ENCODE measurements at regions not wholly inside any gene's neighbourhood (a gene's known extent, or its start where the extent isn't known, plus 50 kb on each side); places are given as distances from the start of the nearest gene placed in this dataset.

DNA sequence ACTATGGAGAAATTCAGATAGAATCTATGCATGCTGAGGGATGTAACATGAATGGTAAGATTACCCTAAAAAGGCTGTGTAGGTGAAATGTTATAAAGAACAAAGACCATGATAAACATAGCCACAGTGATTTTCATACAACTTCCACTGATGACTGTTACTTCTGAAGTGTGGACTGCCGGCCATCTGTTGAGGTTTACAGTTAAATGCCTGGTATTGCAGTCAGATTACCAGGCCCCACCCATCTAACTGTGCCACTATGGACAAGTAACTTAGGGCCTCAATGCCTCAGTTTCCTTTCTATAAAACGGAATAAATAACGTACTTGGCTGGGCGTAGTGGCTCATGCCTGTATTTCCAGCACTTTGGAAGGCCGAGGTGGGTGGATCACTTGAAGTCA lies 395.6 kb downstream of the KLF12 start:
- no peaks in the 10 kb centered on the region for H3K4me1 Mint-ChIP-seq
- no peaks in the 10 kb centered on the region for H3K9me3 Mint-ChIP-seq

DNA sequence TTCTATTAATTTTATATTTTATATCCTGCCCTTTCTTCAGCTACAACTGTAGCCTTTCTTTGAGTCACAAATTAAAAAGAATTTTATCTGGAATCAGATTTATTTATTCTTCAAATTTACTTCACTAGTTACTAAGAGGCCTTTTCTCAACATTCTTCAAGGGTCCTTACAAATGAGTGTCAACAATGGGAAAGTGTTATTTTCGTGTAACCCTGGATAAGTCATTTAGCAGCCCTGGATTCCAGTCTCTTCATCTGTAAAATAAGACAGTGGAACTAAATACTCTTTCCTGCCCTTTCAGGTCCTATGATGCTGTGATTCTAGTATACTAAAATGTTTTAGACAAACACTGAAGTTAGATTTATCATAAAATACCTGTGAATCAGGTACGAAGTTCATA lies 397.0 kb downstream of the KLF12 start:
- Mint-ChIP-seq H3K4me3 (no peak overlapping the region), H3K9me3 (no peaks in the 10 kb centered on the region), H3K4me1 (no peaks in the 10 kb centered on the region), H3K36me3 (peaks cover 28% of the 10 kb centered on the region), H3K27ac (no peak overlapping the region), H3K27me3 (no peaks in the 10 kb centered on the region)
- no peak for ATAC-seq

More for the DNA sequence above, 395.6 kb downstream of the KLF12 start:
- ATAC-seq, result no peak
- Mint-ChIP-seq H3K36me3 (peaks cover 18% of the 10 kb centered on the region), H3K27ac (no peak overlapping the region), H3K4me3 (no peak overlapping the region), H3K27me3 (no peaks in the 10 kb centered on the region)

DNA sequence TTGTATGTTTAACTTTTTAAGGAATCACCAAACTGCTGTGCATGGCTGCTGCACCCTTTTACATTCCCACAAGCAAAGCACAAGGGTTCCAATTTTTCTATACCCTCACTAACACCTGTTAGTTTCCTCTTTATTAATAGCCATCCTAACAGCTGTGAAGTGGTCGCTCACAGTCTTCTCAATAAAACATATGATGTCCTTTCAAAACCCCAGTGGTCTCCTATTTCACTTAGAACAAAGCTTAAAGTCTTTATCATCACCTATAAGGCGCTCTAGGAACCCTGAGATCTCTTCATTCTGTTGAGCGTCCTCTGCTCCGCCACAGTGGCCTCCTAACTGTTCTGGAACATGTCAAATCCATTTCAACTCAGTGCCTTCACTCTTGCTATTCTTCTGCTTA lies 400.5 kb downstream of the KLF12 start:
- Mint-ChIP-seq H3K27me3 (no peaks in the 10 kb centered on the region), H3K27ac (no peak overlapping the region), H3K4me1 (no peaks in the 10 kb centered on the region), H3K36me3 (peaks cover 47% of the 10 kb centered on the region), H3K9me3 (no peaks in the 10 kb centered on the region), H3K4me3 (no peak overlapping the region)
- no peak for ATAC-seq

DNA sequence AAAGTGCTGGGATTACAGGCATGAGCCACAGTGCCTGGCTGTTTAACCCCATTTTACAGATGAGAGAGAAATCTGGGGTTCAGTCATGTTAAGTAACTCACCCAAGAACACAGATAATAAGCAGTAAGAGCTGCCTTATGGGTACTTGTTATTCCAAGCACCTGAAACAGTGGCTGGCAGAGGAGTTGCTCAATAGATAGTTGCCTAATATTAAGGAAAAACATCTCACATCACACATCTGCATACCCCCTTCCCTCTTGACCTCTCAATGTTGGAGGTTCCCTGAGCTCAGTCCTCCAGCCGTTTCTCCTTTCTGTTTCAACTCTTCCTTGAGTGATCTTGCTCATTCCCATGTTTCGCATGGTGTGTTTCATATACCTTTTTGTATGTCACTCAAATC lies 401.9 kb downstream of the KLF12 start:
- Mint-ChIP-seq H3K4me3 (no peak overlapping the region), H3K9me3 (no peaks in the 10 kb centered on the region), H3K36me3 (peaks cover 60% of the 10 kb centered on the region), H3K4me1 (no peaks in the 10 kb centered on the region), H3K27me3 (no peaks in the 10 kb centered on the region), H3K27ac (no peak overlapping the region)
- no peak for ATAC-seq

DNA sequence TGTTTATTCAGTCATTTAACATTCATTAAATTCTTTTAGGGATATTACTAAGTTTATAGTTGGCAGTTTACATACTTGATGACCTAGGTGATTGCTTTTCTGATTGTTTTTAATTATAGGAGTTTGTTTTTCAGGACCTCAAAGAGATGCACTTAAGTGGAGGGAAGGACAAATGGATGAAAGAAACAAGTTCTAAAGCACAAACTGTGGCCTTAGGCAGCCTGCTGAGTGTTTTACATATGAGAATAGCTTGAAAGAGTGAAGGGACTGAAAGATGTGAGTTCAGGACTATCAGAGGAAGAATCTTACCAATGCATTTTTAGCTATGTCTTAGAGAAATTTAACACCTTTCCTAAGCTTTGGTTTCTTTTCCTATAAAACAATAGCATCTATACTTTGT lies 402.6 kb downstream of the KLF12 start:
- Mint-ChIP-seq H3K4me1 (no peaks in the 10 kb centered on the region), H3K27me3 (no peaks in the 10 kb centered on the region), H3K4me3 (no peak overlapping the region), H3K27ac (no peak overlapping the region), H3K9me3 (no peaks in the 10 kb centered on the region), H3K36me3 (peaks cover 61% of the 10 kb centered on the region)
- no peak for ATAC-seq

DNA sequence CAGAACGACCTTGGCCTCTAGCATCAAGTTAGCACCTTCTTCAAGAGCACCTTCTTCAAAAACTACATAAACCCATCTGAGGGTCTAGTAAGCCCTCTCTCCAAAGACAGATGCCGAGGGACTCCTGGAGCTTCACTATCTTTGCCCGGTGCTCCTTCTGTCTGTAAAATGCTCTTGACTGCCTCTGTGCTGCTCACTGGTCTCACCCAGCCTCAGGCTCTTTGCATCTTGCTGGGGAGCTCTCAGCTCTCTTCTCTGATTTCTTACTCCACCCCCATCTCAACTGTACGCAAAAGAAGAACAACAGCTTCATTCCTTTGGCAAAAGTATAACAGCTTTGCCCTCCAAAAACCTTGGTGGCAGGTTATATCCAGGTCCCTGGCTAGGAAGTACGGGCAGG lies 404.2 kb downstream of the KLF12 start:
- H3K4me1 Mint-ChIP-seq, result no peaks in the 10 kb centered on the region
- H3K9me3 Mint-ChIP-seq, result no peaks in the 10 kb centered on the region
- no peak for ATAC-seq
- H3K27ac Mint-ChIP-seq, result no peak overlapping the region
- no peak overlapping the region for H3K4me3 Mint-ChIP-seq
- H3K36me3 Mint-ChIP-seq, result peaks cover 52% of the 10 kb centered on the region
- H3K27me3 Mint-ChIP-seq, result no peaks in the 10 kb centered on the region

DNA sequence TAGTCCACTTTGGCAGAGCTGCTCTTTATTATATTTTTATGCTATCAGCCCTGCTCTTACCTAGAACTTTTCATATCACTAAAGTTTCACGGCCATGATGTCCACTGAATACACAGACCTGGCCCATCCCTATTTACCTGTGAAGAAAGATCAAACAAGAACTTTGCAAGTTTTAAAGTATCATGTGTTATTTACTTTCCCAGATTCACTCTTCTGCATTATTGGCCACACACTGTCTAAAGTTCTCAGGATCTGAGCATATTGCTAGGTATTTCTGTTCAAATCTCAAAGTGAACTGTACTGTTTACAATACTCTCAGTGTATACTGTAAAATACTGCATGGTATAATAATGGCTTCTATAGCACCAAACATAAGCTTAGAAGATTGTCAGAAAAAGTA lies 405.2 kb downstream of the KLF12 start:
- H3K4me3 Mint-ChIP-seq, result no peak overlapping the region
- no peaks in the 10 kb centered on the region for H3K9me3 Mint-ChIP-seq
- H3K27ac Mint-ChIP-seq, result no peak overlapping the region
- ATAC-seq, result no peak
- H3K27me3 Mint-ChIP-seq, result no peaks in the 10 kb centered on the region
- no peaks in the 10 kb centered on the region for H3K4me1 Mint-ChIP-seq
- peaks cover 59% of the 10 kb centered on the region for H3K36me3 Mint-ChIP-seq

DNA sequence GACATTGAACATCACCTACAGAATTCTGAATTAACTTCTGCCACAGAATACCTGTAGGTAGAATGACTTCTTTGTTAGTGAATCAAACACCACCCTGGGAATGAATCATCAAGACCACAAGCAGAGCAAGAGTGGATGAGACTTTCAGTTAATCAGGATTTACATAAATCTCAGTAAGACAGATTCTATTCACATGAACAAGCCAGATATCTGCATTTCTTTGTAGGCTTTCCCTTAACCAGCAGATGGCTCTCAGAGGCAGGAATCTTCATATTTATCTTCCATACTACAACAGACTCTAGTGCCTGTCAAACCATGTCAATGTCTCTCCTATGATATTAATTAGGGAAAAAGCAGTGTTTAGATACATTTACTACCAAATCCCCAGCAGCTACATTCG lies 412.1 kb downstream of the KLF12 start:
- no peak overlapping the region for H3K27ac Mint-ChIP-seq
- H3K9me3 Mint-ChIP-seq, result no peaks in the 10 kb centered on the region
- H3K4me3 Mint-ChIP-seq, result no peak overlapping the region
- H3K27me3 Mint-ChIP-seq, result no peaks in the 10 kb centered on the region
- no peak for ATAC-seq
- H3K4me1 Mint-ChIP-seq, result peaks cover 9% of the 10 kb centered on the region
- H3K36me3 Mint-ChIP-seq, result peaks cover 34% of the 10 kb centered on the region

DNA sequence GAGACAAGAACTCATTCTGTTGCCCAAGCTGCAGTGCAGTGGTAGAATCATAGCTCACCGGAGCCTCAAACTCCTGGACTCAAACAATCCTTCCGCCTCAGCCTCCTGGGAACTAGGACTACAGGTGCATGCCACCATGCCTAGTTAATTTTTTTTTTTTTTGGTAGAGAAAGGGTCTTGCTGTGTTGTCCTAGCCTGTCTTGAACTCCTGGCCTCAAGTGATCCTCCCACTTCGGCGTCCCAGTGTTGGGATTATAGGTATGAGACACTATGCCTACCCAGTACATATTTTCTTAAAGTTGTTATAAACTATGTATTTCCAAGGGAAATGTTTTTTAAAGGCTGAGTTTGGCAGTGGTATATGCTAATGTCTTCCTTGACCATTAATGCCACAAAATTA lies 412.6 kb downstream of the KLF12 start:
- no peaks in the 10 kb centered on the region for H3K9me3 Mint-ChIP-seq
- no peak overlapping the region for H3K4me3 Mint-ChIP-seq
- peaks cover 11% of the 10 kb centered on the region for H3K4me1 Mint-ChIP-seq
- no peak for ATAC-seq
- peaks cover 35% of the 10 kb centered on the region for H3K36me3 Mint-ChIP-seq
- no peaks in the 10 kb centered on the region for H3K27me3 Mint-ChIP-seq
- H3K27ac Mint-ChIP-seq, result no peak overlapping the region

DNA sequence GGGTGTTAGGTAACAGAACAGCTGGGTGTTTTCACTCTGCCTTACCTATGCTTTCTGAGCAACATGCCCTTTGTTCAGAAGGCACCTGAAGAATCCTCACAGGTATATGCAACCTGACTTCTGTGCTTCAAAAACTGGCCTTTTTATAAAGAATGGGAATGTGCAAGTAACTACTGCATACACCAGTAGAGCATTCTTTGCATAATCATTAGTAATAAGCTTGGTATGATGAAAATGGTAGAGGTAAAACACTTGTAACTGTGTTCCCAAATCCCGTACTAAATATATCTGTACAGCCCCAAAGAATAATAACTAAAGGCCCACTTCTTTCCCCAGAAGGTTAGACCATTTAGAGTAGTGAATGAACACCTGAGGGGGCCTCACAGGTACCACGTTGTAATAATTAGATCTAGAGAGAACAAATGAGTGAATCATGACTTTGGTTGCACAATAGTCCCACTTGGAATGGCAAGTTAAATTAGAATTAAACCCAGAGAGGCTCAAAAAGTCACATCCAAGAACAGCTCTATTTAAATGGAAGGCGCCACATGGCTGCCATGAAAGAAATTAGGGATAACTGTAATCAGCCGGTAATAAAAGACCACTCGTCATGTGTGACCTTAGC lies 413.9 kb downstream of the KLF12 start:
- Mint-ChIP-seq H3K36me3 (peaks cover 36% of the 10 kb centered on the region), H3K4me1 (peaks cover 16% of the 10 kb centered on the region), H3K9me3 (no peaks in the 10 kb centered on the region), H3K27ac (no peak overlapping the region), H3K4me3 (no peak overlapping the region), H3K27me3 (no peaks in the 10 kb centered on the region)
- no peak for ATAC-seq

DNA sequence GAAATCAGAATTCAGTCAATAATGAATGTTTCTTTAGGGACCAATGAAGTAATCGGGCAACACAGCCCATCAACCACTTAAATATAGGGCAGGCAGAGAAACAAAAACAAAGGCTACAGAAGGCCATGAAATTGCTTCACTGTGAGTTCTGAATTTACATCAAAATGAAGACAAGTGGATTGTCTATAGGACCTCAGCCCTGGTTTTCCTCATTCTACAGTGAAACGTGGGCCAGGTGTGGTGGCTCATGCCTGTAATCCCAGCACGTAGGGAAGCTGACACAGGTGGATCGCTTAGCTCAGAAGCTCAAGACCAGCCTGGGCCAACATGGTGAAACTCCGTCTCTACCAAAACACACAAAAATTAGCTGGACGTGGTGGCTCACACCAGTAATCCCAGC lies 416.0 kb downstream of the KLF12 start:
- H3K4me1 Mint-ChIP-seq, result peaks cover 16% of the 10 kb centered on the region
- no peak overlapping the region for H3K4me3 Mint-ChIP-seq
- no peaks in the 10 kb centered on the region for H3K9me3 Mint-ChIP-seq
- H3K27ac Mint-ChIP-seq, result no peak overlapping the region
- peaks cover 44% of the 10 kb centered on the region for H3K36me3 Mint-ChIP-seq
- no peaks in the 10 kb centered on the region for H3K27me3 Mint-ChIP-seq
- ATAC-seq, result no peak

DNA sequence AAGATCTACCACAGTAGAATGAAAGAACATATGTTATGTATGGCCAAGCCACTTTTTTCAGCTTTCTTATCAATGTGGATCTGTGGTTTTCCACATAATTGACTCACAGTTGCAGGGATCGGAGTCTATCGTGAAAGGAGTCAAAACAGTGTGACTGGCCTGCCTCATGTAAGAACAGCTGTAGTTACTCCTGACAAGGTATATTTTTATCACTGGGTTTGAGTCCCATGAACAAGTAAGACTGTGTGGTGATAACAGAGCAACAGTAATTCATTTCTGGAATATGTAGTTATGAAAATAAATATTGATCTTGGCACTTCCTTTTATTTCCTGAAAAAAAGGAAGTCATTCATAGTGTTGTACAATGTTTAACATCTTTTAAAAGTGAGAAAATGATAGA lies 416.6 kb downstream of the KLF12 start:
- no peak for ATAC-seq

DNA sequence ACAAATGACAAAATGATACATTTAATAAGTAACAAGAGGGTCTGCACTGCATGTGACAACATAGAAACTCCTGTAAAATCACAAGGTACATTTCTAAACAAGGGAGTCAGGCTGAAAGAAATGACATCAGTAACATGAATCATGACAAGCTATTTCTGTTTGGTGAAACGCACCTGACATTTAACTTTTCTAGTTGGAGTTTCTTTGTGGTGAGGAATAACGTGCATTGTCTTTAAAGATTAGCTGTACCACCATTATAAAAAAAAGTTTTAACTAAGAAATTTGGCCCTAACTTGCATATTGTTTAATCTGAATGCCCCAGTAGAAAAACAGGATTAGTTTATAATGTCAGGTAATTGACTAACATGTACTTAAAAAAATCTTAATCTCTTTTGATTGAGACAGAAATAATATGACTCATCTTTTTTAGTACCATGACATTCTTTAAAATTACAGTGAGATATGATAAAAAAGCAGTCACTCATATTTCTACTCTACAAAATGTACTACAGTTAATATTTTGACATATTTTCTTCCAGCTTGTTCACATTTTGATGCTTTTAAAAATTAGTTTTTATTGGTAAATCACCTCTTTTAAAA lies 418.2 kb downstream of the KLF12 start:
- Mint-ChIP-seq H3K27me3 (no peaks in the 10 kb centered on the region), H3K4me3 (no peak overlapping the region), H3K27ac (peak overlapping the region; percentile 71), H3K36me3 (peaks cover 51% of the 10 kb centered on the region), H3K4me1 (peaks cover 16% of the 10 kb centered on the region), H3K9me3 (no peaks in the 10 kb centered on the region)
- ATAC-seq, result no peak

More for the DNA sequence above, 416.6 kb downstream of the KLF12 start:
- Mint-ChIP-seq H3K4me3 (no peak overlapping the region), H3K4me1 (peaks cover 16% of the 10 kb centered on the region), H3K27me3 (no peaks in the 10 kb centered on the region), H3K27ac (no peak overlapping the region), H3K36me3 (peaks cover 50% of the 10 kb centered on the region), H3K9me3 (no peaks in the 10 kb centered on the region)

DNA sequence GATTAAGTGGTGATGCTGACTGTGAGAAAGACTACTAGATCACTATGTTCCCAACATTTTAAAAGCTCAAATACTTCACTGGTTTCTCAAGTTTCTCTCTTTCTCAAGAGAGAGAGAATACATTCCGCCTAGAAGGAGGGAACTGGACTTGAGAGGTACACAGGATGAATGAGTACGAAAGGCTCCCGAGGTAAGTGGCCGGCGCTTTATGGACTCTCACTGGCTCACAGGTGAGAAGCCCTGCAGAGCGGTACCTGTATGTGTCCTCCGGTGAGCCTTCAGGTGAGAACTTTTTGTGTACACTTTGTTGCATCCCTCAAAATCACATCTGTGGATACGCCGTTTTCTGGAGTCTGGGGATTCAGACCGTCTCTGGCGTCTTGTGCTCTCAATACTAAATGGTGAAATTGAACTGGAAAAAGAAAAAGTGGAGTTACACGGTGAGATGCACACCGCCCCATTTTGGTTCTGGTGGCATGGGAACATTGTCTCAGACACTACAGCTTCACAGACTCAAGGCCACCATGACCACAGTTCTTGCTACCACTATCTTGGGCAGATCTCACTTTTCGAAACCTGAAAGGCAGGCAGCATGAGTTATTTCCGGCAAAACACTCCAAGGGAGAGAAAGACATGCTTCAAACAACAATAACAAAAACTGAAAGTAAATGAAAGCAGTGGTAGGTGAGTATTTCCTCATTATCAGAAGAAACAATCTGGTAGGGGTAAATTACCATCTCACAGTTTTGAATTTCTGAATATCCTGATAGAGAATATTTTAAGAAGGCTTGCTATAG lies 418.9 kb downstream of the KLF12 start:
- Mint-ChIP-seq H3K36me3 (peaks cover 56% of the 10 kb centered on the region), H3K27me3 (no peaks in the 10 kb centered on the region), H3K27ac (peak overlapping the region; percentile 71), H3K9me3 (no peaks in the 10 kb centered on the region), H3K4me3 (no peak overlapping the region), H3K4me1 (peaks cover 16% of the 10 kb centered on the region)
- peak; percentile 41 for ATAC-seq

DNA sequence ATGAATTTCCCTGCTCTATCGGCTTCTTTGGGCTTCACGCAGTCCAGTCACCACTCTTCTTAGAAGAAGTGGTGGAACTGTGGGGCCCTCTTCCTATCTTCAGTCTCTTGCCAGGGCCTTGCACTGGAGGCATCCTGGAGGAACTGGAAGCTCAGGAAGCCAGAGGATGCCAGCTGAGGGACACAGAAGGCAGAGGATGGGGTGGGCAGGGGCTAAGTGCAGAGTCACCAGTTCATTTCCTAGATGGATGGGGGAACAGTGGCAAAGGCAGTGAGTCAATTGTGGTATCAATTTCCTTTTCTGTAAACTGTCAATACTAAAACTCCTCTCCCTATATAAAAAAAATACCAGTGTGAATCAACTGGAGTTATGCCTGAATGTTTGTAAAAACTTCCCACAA lies 419.7 kb downstream of the KLF12 start:
- no peak for ATAC-seq
- Mint-ChIP-seq H3K36me3 (peaks cover 53% of the 10 kb centered on the region), H3K27me3 (no peaks in the 10 kb centered on the region), H3K27ac (no peak overlapping the region), H3K4me3 (no peak overlapping the region), H3K4me1 (peaks cover 16% of the 10 kb centered on the region), H3K9me3 (no peaks in the 10 kb centered on the region)

Measured in stimulated activated memory B cell treated with anti-CD40 and anti-IgM and Interleukin-4, amounts not matched to agents 10 μg/mL and 1 μg/mL and 100 μg/mL, for 72 hours (primary cell).